WTC11 (cell line): ENCODE measurements at regions not wholly inside any gene's neighbourhood (a gene's known extent, or its start where the extent isn't known, plus 50 kb on each side); places are given as distances from the start of the nearest gene placed in this dataset.

ENCODE experiments used
- ATAC-seq: fragments of 200-7000 bp; cut with Tn5 transposase; 2 replicates; pipeline ENCODE4 v1.10.0; 2021; ENCODE audit warnings: mild to moderate bottlenecking, moderate library complexity
- CTCF ChIA-PET: fragments of 300-600 bp; sonication (Branson Sonifier 250); formaldehyde crosslinking; loops from one replicate; lab custom pipeline; 2021; ENCODE audit warnings: antibody characterized with exemption; lab: Charles Lee
- POLR2A ChIA-PET: fragments of 350-600 bp; sonication (Branson Sonifier 250); formaldehyde crosslinking; loops from one replicate; lab custom pipeline; 2021; ENCODE audit warnings: antibody characterized with exemption; lab: Charles Lee
- DNase-seq: peaks from one replicate; pipeline ENCODE4 v3.0.0; 2021; ENCODE audit warnings: low spot score
- H3K27ac Mint-ChIP-seq: 2 replicates; pipeline ENCODE4 v1.8.0; 2021; ENCODE audit warnings: mixed read lengths
- H3K27me3 Mint-ChIP-seq: 2 replicates; pipeline ENCODE4 v1.8.0; 2021; ENCODE audit warnings: low read depth, mild to moderate bottlenecking, moderate library complexity, mixed read lengths
- H3K36me3 Mint-ChIP-seq: 2 replicates; pipeline ENCODE4 v1.8.0; 2021; ENCODE audit warnings: mixed read lengths
- H3K4me1 Mint-ChIP-seq: 2 replicates; pipeline ENCODE4 v1.8.0; 2022; ENCODE audit warnings: mixed read lengths
- H3K4me3 Mint-ChIP-seq: 2 replicates; pipeline ENCODE4 v1.8.0; 2021; ENCODE audit warnings: mild to moderate bottlenecking, moderate library complexity, mixed read lengths
- H3K9me3 Mint-ChIP-seq: 2 replicates; pipeline ENCODE4 v1.8.0; 2021; ENCODE audit warnings: mixed read lengths
- CBFB ChIP-seq: sonication (generic); formaldehyde crosslinking; IDR thresholded peaks from 2 replicates; pipeline ENCODE4 v1.8.1; 2022; ENCODE audit warnings: mild to moderate bottlenecking, low read depth, missing genetic modification reagents
- CREB1 ChIP-seq: sonication (generic); formaldehyde crosslinking; IDR thresholded peaks from 2 replicates; pipeline ENCODE4 v1.8.0; 2023; ENCODE audit warnings: mild to moderate bottlenecking, missing genetic modification reagents
- FOXJ3 ChIP-seq: sonication (generic); formaldehyde crosslinking; IDR thresholded peaks from 2 replicates; pipeline ENCODE4 v1.9.0; 2021; ENCODE audit warnings: missing genetic modification reagents, mild to moderate bottlenecking, borderline replicate concordance
- IRF2 ChIP-seq: sonication (generic); formaldehyde crosslinking; IDR thresholded peaks from 2 replicates; pipeline ENCODE4 v1.8.0; 2022; ENCODE audit warnings: low read depth, missing genetic modification reagents, borderline replicate concordance
- KAT7 ChIP-seq: sonication (generic); formaldehyde crosslinking; IDR thresholded peaks from 2 replicates; pipeline ENCODE4 v1.8.1; 2023; ENCODE audit warnings: missing genetic modification reagents, mild to moderate bottlenecking, borderline replicate concordance
- NFATC4 ChIP-seq: fragments of 250-450 bp; sonication (Bioruptor Pico); IDR thresholded peaks from 2 replicates; pipeline ENCODE4 v1.9.0; 2021; ENCODE audit warnings: mild to moderate bottlenecking
- PRRX2 ChIP-seq: fragments of 250-450 bp; sonication (Bioruptor Pico); IDR thresholded peaks from 2 replicates; pipeline ENCODE4 v1.8.0; 2021; ENCODE audit warnings: mild to moderate bottlenecking
- TCF7 ChIP-seq: sonication (generic); formaldehyde crosslinking; IDR thresholded peaks from 2 replicates; pipeline ENCODE4 v1.8.0; 2022; ENCODE audit warnings: mild to moderate bottlenecking, low read depth, missing genetic modification reagents, moderate library complexity
- ZNF138 ChIP-seq: sonication (generic); formaldehyde crosslinking; conservative IDR thresholded peaks from 2 replicates; pipeline ENCODE4 v1.8.1; 2022; ENCODE audit warnings: mild to moderate bottlenecking, moderate library complexity, missing genetic modification reagents
- ZNF263 ChIP-seq: sonication (generic); formaldehyde crosslinking; IDR thresholded peaks from 2 replicates; pipeline ENCODE4 v1.8.1; 2022; ENCODE audit warnings: low read depth, mild to moderate bottlenecking, moderate library complexity, missing genetic modification reagents
- TF ChIP-seq, protein P1 (sequence below): fragments of 250-450 bp; sonication (Bioruptor Pico); conservative IDR thresholded peaks from 2 replicates; pipeline ENCODE4 v1.9.0; 2021; ENCODE audit warnings: mild to moderate bottlenecking
- TF ChIP-seq, protein P2 (sequence below): fragments of 200-600 bp; IDR thresholded peaks from 2 replicates; pipeline ENCODE4 v1.8.0; 2022; ENCODE audit warnings: antibody characterized with exemption
- TF ChIP-seq, protein P3 (sequence below): sonication (generic); formaldehyde crosslinking; IDR thresholded peaks from 2 replicates; pipeline ENCODE4 v1.8.1; 2023; ENCODE audit warnings: mild to moderate bottlenecking, missing genetic modification reagents, moderate library complexity
- TF ChIP-seq, protein P4 (sequence below): sonication (generic); formaldehyde crosslinking; IDR thresholded peaks from 2 replicates; pipeline ENCODE4 v1.8.0; 2022; ENCODE audit warnings: mild to moderate bottlenecking, missing genetic modification reagents
- TF ChIP-seq, protein P5 (sequence below): sonication (generic); formaldehyde crosslinking; IDR thresholded peaks from 2 replicates; pipeline ENCODE4 v1.8.0; 2023; ENCODE audit warnings: mild to moderate bottlenecking, missing genetic modification reagents
- TF ChIP-seq, protein P6 (sequence below): sonication (generic); formaldehyde crosslinking; conservative IDR thresholded peaks from 2 replicates; pipeline ENCODE4 v1.8.1; 2022; ENCODE audit warnings: mild to moderate bottlenecking, missing genetic modification reagents

DNA sequence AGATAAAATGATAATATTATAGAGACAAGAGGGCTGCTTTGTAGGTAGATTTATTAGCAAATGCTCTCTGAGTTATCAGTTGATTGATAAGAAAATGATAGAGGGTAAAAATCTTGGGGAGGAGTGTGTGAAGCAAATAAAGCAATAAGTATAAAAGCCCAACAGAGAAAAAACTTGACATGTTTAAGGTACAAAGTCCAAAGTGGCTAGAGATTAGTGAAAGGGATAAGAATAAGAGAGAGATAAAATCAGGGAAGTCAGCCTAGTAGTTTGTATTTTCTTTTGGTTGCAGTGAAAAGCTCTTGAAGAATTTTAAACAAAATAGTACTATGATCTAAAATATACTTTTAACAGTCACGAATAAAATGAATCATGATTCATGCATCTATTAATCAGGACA lies 246.2 kb upstream of the LRIG3 start (continued):
- TF ChIP-seq, protein P1, sequence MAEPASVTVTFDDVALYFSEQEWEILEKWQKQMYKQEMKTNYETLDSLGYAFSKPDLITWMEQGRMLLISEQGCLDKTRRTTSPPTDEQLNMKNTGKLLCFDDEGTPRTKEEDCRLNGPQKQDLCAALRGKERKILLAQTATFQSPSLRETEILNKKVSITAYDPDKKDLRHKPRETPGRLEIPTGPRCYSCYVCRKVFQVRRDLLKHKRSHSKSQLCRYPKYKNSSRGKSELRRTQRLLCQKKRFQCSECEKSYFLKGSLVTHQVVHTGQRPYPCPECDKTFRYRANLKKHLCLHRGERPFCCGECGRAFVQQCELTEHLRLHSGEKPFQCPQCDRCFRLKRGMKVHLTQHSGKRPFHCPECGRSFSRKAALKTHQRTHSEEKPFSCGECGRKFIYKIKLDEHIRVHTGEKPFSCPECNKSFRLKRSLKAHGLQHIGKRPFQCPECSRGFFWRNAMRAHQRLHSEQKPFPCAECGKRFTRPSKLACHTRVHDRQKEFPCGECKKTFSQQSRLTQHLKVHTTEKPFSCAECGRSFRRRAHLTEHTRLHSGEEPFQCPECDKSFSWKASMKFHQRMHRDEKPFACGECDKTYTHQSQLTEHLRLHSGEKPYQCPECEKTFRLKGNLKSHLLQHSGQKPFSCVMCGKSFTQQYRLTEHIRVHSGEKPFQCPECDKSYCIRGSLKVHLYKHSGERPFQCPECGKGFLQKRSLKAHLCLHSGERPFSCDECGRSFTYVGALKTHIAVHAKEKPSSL (CRISPR knock-in tag), result no peak

DNA sequence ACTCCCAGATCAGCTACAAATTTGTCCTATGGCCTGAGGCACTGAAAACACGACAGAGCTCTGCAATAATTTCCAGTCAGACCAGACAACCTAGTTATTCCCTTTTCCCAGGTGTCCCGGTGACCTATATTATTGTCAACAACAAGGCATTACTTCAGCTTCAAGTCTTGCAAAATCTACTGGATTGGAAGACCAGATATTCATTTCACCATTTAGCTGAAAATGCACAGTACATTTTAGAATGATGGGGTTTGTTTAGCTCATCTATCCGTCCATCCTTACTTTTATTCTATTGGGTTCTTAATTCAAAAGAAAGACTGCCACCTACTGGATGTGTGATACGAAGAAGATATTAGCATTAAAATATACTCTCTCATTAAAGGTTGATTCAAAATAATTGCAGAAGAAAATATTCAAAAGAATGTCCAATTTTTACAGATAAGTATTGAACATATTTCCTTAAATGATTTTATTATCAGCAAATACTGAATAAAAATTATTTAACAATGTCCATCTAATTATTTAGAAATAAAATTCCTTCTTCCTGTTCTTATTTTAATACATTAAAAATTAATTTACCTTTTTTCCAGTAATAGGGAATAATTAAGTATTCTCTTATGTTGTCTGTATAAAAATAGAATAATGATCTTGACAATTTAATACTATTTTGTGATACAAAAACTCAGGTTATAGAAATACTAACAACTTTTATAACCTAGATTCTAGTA lies 244.9 kb upstream of the LRIG3 start:
- Mint-ChIP-seq H3K36me3 (no peaks in the 10 kb centered on the region), H3K27ac (no peak overlapping the region), H3K9me3 (no peaks in the 10 kb centered on the region), H3K27me3 (no peaks in the 10 kb centered on the region), H3K4me1 (0 out of 2 replicates have a peak, but pooled peaks cover 2% of the 10 kb centered on the region), H3K4me3 (no peak overlapping the region)
- TF ChIP-seq, protein P2, sequence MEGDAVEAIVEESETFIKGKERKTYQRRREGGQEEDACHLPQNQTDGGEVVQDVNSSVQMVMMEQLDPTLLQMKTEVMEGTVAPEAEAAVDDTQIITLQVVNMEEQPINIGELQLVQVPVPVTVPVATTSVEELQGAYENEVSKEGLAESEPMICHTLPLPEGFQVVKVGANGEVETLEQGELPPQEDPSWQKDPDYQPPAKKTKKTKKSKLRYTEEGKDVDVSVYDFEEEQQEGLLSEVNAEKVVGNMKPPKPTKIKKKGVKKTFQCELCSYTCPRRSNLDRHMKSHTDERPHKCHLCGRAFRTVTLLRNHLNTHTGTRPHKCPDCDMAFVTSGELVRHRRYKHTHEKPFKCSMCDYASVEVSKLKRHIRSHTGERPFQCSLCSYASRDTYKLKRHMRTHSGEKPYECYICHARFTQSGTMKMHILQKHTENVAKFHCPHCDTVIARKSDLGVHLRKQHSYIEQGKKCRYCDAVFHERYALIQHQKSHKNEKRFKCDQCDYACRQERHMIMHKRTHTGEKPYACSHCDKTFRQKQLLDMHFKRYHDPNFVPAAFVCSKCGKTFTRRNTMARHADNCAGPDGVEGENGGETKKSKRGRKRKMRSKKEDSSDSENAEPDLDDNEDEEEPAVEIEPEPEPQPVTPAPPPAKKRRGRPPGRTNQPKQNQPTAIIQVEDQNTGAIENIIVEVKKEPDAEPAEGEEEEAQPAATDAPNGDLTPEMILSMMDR, result 0 out of 2 replicates have a peak, but pooled peaks have one; percentile 16
- TF ChIP-seq KAT7, result no peak
- no peak for ATAC-seq
- DNase-seq, result no peak
- ChIA-PET CTCF (interaction anchor here (0.8 to 2.2 kb wide), 20 partner anchors 9 to 721 kb away, joined by 3 to 24 read pairs (median 4); no protein-coding TSS in a partner anchor), POLR2A (no interaction called here)

DNA sequence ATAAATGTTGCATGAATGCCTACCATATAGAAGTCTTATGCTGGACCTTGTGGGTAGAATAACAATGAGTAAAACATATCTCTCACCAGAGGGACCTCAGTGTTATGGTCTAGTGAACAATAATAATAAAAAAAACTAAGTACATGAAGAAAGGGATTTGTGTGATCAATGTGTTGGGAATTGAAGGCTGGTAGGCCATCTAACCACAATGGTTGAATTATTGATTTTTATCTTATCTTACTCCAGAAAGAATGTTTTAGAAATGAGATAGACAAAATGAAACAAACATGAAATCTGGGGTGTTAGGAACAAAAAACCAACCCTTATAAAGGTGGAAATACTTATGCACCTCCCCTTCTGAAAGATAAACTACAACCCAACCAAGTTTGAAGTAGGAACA lies 243.9 kb upstream of the LRIG3 start:
- Mint-ChIP-seq H3K36me3 (no peaks in the 10 kb centered on the region), H3K4me3 (no peak overlapping the region), H3K9me3 (no peaks in the 10 kb centered on the region), H3K27ac (no peak overlapping the region), H3K27me3 (no peaks in the 10 kb centered on the region)
- CTCF ChIA-PET, result interaction anchor here (0.7 to 2.2 kb wide), 9 partner anchors 10 to 181 kb away, joined by 3 to 24 read pairs (median 7); no protein-coding TSS in a partner anchor
- POLR2A ChIA-PET, result no interaction called here
- no peak for DNase-seq
- no peak for TF ChIP-seq FOXJ3 (CRISPR knock-in tag)
- TF ChIP-seq CBFB (CRISPR knock-in tag), result no peak
- TF ChIP-seq PRRX2, result no peak
- TF ChIP-seq, all 79 proteins: peak for 0
- no peak for ATAC-seq
- 0 out of 2 replicates have a peak, but pooled peaks cover 2% of the 10 kb centered on the region for H3K4me1 Mint-ChIP-seq

DNA sequence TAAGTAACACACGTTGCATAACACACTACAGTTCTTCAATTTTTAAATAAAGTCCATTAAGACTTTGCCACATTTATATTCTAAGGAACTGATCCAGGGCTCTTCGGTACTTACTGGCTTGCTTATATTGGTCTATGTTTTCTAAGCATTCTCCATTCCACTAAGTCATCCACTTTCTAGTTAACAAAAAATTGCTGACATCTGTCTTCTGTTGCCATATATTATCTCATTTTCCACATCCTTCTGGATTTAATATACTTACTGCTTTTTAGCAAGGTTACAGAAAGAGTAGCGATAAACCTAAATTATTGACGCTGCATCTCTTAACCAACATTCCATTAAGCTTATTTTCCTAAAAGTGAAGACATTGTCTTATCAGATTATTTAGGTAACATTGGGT lies 238.4 kb upstream of the LRIG3 start:
- Mint-ChIP-seq H3K4me3 (no peak overlapping the region), H3K27me3 (no peaks in the 10 kb centered on the region), H3K4me1 (peaks cover 10% of the 10 kb centered on the region; the same call in 1 of the 2 replicates), H3K9me3 (peaks cover 9% of the 10 kb centered on the region), H3K36me3 (no peaks in the 10 kb centered on the region), H3K27ac (no peak overlapping the region)
- CTCF ChIA-PET, result interaction anchor here (1.3 to 3.0 kb wide), 4 partner anchors 9 to 618 kb away, joined by 3 to 17 read pairs (median 8); no protein-coding TSS in a partner anchor
- no peak for DNase-seq
- no peak for ATAC-seq
- POLR2A ChIA-PET, result no interaction called here
- TF ChIP-seq NFATC4 (CRISPR knock-in tag) (no peak), IRF2 (no peak), ZNF138 (CRISPR knock-in tag) (no peak), KAT7 (no peak), ZNF263 (no peak), CREB1 (CRISPR knock-in tag) (no peak), TCF7 (CRISPR knock-in tag) (no peak)
- TF ChIP-seq, protein P3, sequence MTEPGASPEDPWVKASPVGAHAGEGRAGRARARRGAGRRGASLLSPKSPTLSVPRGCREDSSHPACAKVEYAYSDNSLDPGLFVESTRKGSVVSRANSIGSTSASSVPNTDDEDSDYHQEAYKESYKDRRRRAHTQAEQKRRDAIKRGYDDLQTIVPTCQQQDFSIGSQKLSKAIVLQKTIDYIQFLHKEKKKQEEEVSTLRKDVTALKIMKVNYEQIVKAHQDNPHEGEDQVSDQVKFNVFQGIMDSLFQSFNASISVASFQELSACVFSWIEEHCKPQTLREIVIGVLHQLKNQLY (CRISPR knock-in tag), result no peak
- TF ChIP-seq, protein P2, result no peak
- TF ChIP-seq, protein P4, sequence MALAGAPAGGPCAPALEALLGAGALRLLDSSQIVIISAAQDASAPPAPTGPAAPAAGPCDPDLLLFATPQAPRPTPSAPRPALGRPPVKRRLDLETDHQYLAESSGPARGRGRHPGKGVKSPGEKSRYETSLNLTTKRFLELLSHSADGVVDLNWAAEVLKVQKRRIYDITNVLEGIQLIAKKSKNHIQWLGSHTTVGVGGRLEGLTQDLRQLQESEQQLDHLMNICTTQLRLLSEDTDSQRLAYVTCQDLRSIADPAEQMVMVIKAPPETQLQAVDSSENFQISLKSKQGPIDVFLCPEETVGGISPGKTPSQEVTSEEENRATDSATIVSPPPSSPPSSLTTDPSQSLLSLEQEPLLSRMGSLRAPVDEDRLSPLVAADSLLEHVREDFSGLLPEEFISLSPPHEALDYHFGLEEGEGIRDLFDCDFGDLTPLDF, result no peak
- TF ChIP-seq, protein P5, sequence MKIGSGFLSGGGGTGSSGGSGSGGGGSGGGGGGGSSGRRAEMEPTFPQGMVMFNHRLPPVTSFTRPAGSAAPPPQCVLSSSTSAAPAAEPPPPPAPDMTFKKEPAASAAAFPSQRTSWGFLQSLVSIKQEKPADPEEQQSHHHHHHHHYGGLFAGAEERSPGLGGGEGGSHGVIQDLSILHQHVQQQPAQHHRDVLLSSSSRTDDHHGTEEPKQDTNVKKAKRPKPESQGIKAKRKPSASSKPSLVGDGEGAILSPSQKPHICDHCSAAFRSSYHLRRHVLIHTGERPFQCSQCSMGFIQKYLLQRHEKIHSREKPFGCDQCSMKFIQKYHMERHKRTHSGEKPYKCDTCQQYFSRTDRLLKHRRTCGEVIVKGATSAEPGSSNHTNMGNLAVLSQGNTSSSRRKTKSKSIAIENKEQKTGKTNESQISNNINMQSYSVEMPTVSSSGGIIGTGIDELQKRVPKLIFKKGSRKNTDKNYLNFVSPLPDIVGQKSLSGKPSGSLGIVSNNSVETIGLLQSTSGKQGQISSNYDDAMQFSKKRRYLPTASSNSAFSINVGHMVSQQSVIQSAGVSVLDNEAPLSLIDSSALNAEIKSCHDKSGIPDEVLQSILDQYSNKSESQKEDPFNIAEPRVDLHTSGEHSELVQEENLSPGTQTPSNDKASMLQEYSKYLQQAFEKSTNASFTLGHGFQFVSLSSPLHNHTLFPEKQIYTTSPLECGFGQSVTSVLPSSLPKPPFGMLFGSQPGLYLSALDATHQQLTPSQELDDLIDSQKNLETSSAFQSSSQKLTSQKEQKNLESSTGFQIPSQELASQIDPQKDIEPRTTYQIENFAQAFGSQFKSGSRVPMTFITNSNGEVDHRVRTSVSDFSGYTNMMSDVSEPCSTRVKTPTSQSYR (CRISPR knock-in tag), result no peak
- TF ChIP-seq, protein P6, sequence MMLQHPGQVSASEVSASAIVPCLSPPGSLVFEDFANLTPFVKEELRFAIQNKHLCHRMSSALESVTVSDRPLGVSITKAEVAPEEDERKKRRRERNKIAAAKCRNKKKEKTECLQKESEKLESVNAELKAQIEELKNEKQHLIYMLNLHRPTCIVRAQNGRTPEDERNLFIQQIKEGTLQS, result no peak
